Trophoblast cell (in vitro differentiated cells and primary cell): ENCODE measurements at regions not wholly inside any gene's neighbourhood (a gene's known extent, or its start where the extent isn't known, plus 50 kb on each side); places are given as distances from the start of the nearest gene placed in this dataset.
"Not testable (repeated sequence)": the region's sequence is repeated elsewhere in the genome, so short reads cannot be mapped to it uniquely, and the experiment has no call there.

Source experiments
- DNase-seq, 2 donors: peaks; one replicate each; pipeline ENCODE4 v3.0.0-alpha.2; 2016
- H2AFZ ChIP-seq: 2 replicates; pipeline ENCODE4 v1.6.1; 2013; ENCODE audit warnings: low read length, moderate library complexity, mild to moderate bottlenecking; ENCODE audit not compliant: insufficient read depth, poor library complexity
- H2AK5ac ChIP-seq: 2 replicates; pipeline ENCODE4 v1.6.1; 2013; ENCODE audit warnings: mild to moderate bottlenecking, low read length
- H2BK120ac ChIP-seq: 2 replicates; pipeline ENCODE4 v1.6.1; 2013; ENCODE audit warnings: low read length, mild to moderate bottlenecking, moderate library complexity; ENCODE audit not compliant: insufficient read depth, poor library complexity
- H2BK12ac ChIP-seq: 2 replicates; pipeline ENCODE4 v1.6.1; 2013; ENCODE audit warnings: mild to moderate bottlenecking, low read length, moderate library complexity
- H2BK5ac ChIP-seq: 2 replicates; pipeline ENCODE4 v1.6.1; 2013; ENCODE audit warnings: low read length, low read depth, moderate library complexity, mild to moderate bottlenecking; ENCODE audit not compliant: poor library complexity
- H3K14ac ChIP-seq: 2 replicates; pipeline ENCODE4 v1.6.1; 2013; ENCODE audit warnings: mild to moderate bottlenecking, low read length
- H3K18ac ChIP-seq: 2 replicates; pipeline ENCODE4 v1.6.1; 2013; ENCODE audit warnings: mild to moderate bottlenecking, low read length
- H3K23ac ChIP-seq: 2 replicates; pipeline ENCODE4 v1.6.1; 2013; ENCODE audit warnings: low read length
- H3K27ac ChIP-seq: 2 replicates; pipeline ENCODE4 v1.5.1; 2013; ENCODE audit warnings: low read depth, mild to moderate bottlenecking, inconsistent platforms, low read length, moderate library complexity
- H3K27me3 ChIP-seq: 2 replicates; pipeline ENCODE4 v1.6.1; 2013; ENCODE audit warnings: inconsistent platforms, mild to moderate bottlenecking, low read length, moderate library complexity; ENCODE audit not compliant: insufficient read depth
- H3K36me3 ChIP-seq, 2 experiments: 1 replicate in 1 of 2; 2 replicates in 1 of 2; pipeline ENCODE4 v1.6.1; 2013; ENCODE audit warnings: low read length in 2 of 2, mild to moderate bottlenecking in 2 of 2, moderate library complexity in 1 of 2; ENCODE audit not compliant: insufficient read depth in 2 of 2, control insufficient read depth in 1 of 2
- H3K4ac ChIP-seq: 2 replicates; pipeline ENCODE4 v1.6.1; 2013; ENCODE audit warnings: low read depth, mild to moderate bottlenecking, low read length, moderate library complexity
- H3K4me1 ChIP-seq, 2 experiments: 1 replicate in 1 of 2; 2 replicates in 1 of 2; pipeline ENCODE4 v1.6.1; 2013; ENCODE audit warnings: low read length in 2 of 2, mild to moderate bottlenecking in 2 of 2, moderate library complexity in 1 of 2; ENCODE audit not compliant: insufficient read depth in 2 of 2, control insufficient read depth in 1 of 2
- H3K4me2 ChIP-seq: 2 replicates; pipeline ENCODE4 v1.6.1; 2013; ENCODE audit warnings: inconsistent platforms, mild to moderate bottlenecking, low read length, moderate library complexity
- H3K4me3 ChIP-seq: 2 replicates; pipeline ENCODE4 v1.5.1; 2013; ENCODE audit warnings: mild to moderate bottlenecking, low read depth, low read length, inconsistent platforms
- H3K79me1 ChIP-seq: one replicate; pipeline ENCODE4 v1.6.1; 2013; ENCODE audit warnings: low read length
- H3K79me2 ChIP-seq: 2 replicates; pipeline ENCODE4 v1.6.1; 2013; ENCODE audit warnings: low read length, mild to moderate bottlenecking; ENCODE audit not compliant: control insufficient read depth, insufficient read depth, poor library complexity
- H3K9ac ChIP-seq: 2 replicates; pipeline ENCODE4 v1.6.1; 2013; ENCODE audit warnings: mild to moderate bottlenecking, low read length
- H3K9me3 ChIP-seq: 2 replicates; pipeline ENCODE4 v1.6.1; 2013; ENCODE audit warnings: low read depth, mild to moderate bottlenecking, control low read depth, inconsistent platforms, low read length; ENCODE audit not compliant: insufficient read depth
- H4K12ac ChIP-seq: 2 replicates; pipeline ENCODE4 v1.6.1; 2013; ENCODE audit warnings: low read depth, mild to moderate bottlenecking, low read length, moderate library complexity
- H4K8ac ChIP-seq: 2 replicates; pipeline ENCODE4 v1.6.1; 2013; ENCODE audit warnings: low read depth, mild to moderate bottlenecking, low read length, moderate library complexity
- H4K91ac ChIP-seq: one replicate; pipeline ENCODE4 v1.6.1; 2013; ENCODE audit warnings: low read depth, mild to moderate bottlenecking, low read length, moderate library complexity
- WGBS: extraction: QIAGEN DNeasy Blood & Tissue Kit; methylation state at CpG from one replicate; pipeline ENCODE4 v1.1.7; 2013; ENCODE audit warnings: missing lambda C conversion rate; ENCODE audit not compliant: insufficient read length, insufficient coverage; ENCODE audit errors: extremely low coverage; 5-methylcytosine and 5-hydroxymethylcytosine counted together

GRCh38 chr2:167739921-167740320, 507.5 kb downstream of the STK39 start:
- not testable (repeated sequence) for DNase-seq

GRCh38 chr2:167733747-167734146, 513.6 kb downstream of the STK39 start:
- Histone ChIP-seq H4K91ac (no peak overlapping the region), H2BK5ac (no peak overlapping the region), H4K8ac (no peak overlapping the region), H3K4me3 (no peak overlapping the region), H3K4me2 (no peak overlapping the region), H3K27ac (no peak overlapping the region), H3K9ac (no peak overlapping the region), H3K4me1 (no peaks in the 10 kb centered on the region), H3K18ac (no peak overlapping the region), H3K23ac (no peak overlapping the region), H3K4ac (no peak overlapping the region), H3K79me2 (no peaks in the 10 kb centered on the region), H3K79me1 (no peaks in the 10 kb centered on the region), H2BK12ac (no peak overlapping the region), H3K14ac (no peak overlapping the region), H2BK120ac (no peak overlapping the region), H3K27me3 (no peaks in the 10 kb centered on the region), H3K36me3 (no peaks in the 10 kb centered on the region), H2AK5ac (no peak overlapping the region), H2AFZ (no peak overlapping the region), H4K12ac (no peak overlapping the region), H3K9me3 (no peaks in the 10 kb centered on the region)
- WGBS: no CpG with 5 or more reads among the region's 2 CpGs
- no peak for DNase-seq

More at GRCh38 chr2:167739921-167740320, 507.5 kb downstream of the STK39 start:
- not testable (repeated sequence) for H3K14ac ChIP-seq, H3K9ac ChIP-seq, H3K79me2 ChIP-seq, H4K12ac ChIP-seq, H3K4me1 ChIP-seq, H3K27me3 ChIP-seq, H3K4me3 ChIP-seq, H2AFZ ChIP-seq, H3K23ac ChIP-seq, H2BK12ac ChIP-seq, H4K8ac ChIP-seq, H2AK5ac ChIP-seq, H3K36me3 ChIP-seq, H3K4ac ChIP-seq, H3K9me3 ChIP-seq, H3K79me1 ChIP-seq, H3K18ac ChIP-seq, H2BK5ac ChIP-seq, H4K91ac ChIP-seq, H2BK120ac ChIP-seq, H3K27ac ChIP-seq, H3K4me2 ChIP-seq
- WGBS: no CpG with 5 or more reads among the region's 1 CpG

- H3K4me3 ChIP-seq: no peak overlapping the region
- H3K18ac ChIP-seq: no peak overlapping the region
- H3K27ac ChIP-seq: no peak overlapping the region
- H3K4me2 ChIP-seq: no peak overlapping the region
- WGBS: no CpG with 5 or more reads among the region's 4 CpGs
- no peak overlapping the region for H3K9ac ChIP-seq
- no peaks in the 10 kb centered on the region for H3K9me3 ChIP-seq
- H4K12ac ChIP-seq: no peak overlapping the region
- H2BK120ac ChIP-seq: no peak overlapping the region
- no peak for DNase-seq
- no peak overlapping the region for H3K4ac ChIP-seq
- no peaks in the 10 kb centered on the region for H3K36me3 ChIP-seq
- no peak overlapping the region for H3K14ac ChIP-seq
- no peak overlapping the region for H2AK5ac ChIP-seq
- no peak overlapping the region for H2BK5ac ChIP-seq
- H4K8ac ChIP-seq: no peak overlapping the region
- H2BK12ac ChIP-seq: no peak overlapping the region
- H3K27me3 ChIP-seq: no peaks in the 10 kb centered on the region
- no peaks in the 10 kb centered on the region for H3K79me2 ChIP-seq
- no peak overlapping the region for H4K91ac ChIP-seq
- no peak overlapping the region for H3K23ac ChIP-seq
- H2AFZ ChIP-seq: no peak overlapping the region
- no peaks in the 10 kb centered on the region for H3K4me1 ChIP-seq
- H3K79me1 ChIP-seq: no peaks in the 10 kb centered on the region
Measured at GRCh38 chr2:167732326-167732725, 515.1 kb downstream of the STK39 start.

GRCh38 chr2:167729911-167730310, 517.5 kb downstream of the STK39 start:
- H3K4me2 ChIP-seq: no peak overlapping the region
- H3K14ac ChIP-seq: no peak overlapping the region
- no peak overlapping the region for H3K9ac ChIP-seq
- no peaks in the 10 kb centered on the region for H3K27me3 ChIP-seq
- no peaks in the 10 kb centered on the region for H3K79me1 ChIP-seq
- H2BK5ac ChIP-seq: no peak overlapping the region
- H4K91ac ChIP-seq: no peak overlapping the region
- H3K9me3 ChIP-seq: no peaks in the 10 kb centered on the region
- DNase-seq: no peak
- H4K8ac ChIP-seq: no peak overlapping the region
- H3K79me2 ChIP-seq: no peaks in the 10 kb centered on the region
- H3K4me1 ChIP-seq: no peaks in the 10 kb centered on the region
- no peak overlapping the region for H2AK5ac ChIP-seq
- H3K27ac ChIP-seq: no peak overlapping the region
- H2BK120ac ChIP-seq: no peak overlapping the region
- H2AFZ ChIP-seq: no peak overlapping the region
- WGBS: no CpG with 5 or more reads among the region's 3 CpGs
- H3K23ac ChIP-seq: no peak overlapping the region
- H3K4me3 ChIP-seq: no peak overlapping the region
- no peak overlapping the region for H3K4ac ChIP-seq
- no peaks in the 10 kb centered on the region for H3K36me3 ChIP-seq
- H3K18ac ChIP-seq: no peak overlapping the region
- no peak overlapping the region for H4K12ac ChIP-seq
- no peak overlapping the region for H2BK12ac ChIP-seq
